ENCODE measurements at regions not wholly inside any gene's neighbourhood (a gene's known extent, or its start where the extent isn't known, plus 50 kb on each side); places are given as distances from the start of the nearest gene placed in this dataset.

DNA sequence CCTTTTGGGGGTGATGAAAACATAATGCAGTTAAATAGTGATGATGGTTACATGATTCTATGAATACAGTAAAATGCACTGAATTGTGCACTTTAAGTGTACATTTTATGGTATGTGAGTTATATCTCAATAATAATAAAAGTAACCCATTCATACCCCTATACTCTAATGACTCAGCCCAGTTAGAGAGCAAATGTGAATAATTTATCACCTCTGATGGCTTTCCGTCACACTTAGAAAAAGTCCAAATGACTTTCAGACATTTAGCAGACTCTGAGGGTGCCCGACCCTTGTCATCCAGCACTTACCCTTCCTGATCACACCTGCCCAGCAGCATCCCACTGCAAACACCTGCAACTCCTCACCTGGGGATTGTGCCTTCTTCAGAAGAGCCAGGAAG, 148.1 kb upstream of the MAF start:
- H3K4me1 Mint-ChIP-seq (ENCODE audit: low read depth, unreplicated experiment): no peaks in the 10 kb centered on the region
- TF ChIP-seq, protein P1, sequence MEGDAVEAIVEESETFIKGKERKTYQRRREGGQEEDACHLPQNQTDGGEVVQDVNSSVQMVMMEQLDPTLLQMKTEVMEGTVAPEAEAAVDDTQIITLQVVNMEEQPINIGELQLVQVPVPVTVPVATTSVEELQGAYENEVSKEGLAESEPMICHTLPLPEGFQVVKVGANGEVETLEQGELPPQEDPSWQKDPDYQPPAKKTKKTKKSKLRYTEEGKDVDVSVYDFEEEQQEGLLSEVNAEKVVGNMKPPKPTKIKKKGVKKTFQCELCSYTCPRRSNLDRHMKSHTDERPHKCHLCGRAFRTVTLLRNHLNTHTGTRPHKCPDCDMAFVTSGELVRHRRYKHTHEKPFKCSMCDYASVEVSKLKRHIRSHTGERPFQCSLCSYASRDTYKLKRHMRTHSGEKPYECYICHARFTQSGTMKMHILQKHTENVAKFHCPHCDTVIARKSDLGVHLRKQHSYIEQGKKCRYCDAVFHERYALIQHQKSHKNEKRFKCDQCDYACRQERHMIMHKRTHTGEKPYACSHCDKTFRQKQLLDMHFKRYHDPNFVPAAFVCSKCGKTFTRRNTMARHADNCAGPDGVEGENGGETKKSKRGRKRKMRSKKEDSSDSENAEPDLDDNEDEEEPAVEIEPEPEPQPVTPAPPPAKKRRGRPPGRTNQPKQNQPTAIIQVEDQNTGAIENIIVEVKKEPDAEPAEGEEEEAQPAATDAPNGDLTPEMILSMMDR (IDR thresholded peaks at IDR 0.05; ENCODE audit: partially characterized antibody, unreplicated experiment): no peak
- DNase-seq: no peak
- H3K27ac Mint-ChIP-seq (ENCODE audit: unreplicated experiment): no peak overlapping the region
- no peaks in the 10 kb centered on the region for H3K36me3 Mint-ChIP-seq (ENCODE audit: unreplicated experiment)
- H3K4me3 Mint-ChIP-seq (ENCODE audit: unreplicated experiment): no peak overlapping the region
- peaks cover 2% of the 10 kb centered on the region for H3K9me3 Mint-ChIP-seq (ENCODE audit: unreplicated experiment)
- H3K27me3 Mint-ChIP-seq (ENCODE audit: unreplicated experiment): no peaks in the 10 kb centered on the region

DNA sequence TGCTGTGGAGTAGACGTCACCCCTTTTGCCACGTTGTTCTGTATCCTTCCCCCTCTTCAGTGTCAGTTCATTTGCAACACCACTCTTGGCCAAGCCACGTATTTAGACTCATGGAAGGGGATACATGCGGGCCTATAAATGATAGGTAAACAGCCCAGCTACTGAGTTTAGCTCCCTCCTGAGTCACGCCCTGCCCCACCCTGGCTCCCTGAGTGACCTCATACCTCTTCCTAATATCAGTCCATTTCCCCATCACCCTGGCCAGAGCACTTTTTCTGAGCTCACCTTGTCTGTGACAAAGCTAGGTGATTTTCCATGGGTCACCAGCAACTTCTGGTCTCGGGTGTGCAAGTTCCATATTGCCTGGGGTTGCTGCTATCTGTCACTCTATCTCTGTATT, 147.2 kb upstream of the MAF start:
- no peak overlapping the region for H3K4me3 Mint-ChIP-seq (ENCODE audit: unreplicated experiment)
- no peaks in the 10 kb centered on the region for H3K4me1 Mint-ChIP-seq (ENCODE audit: low read depth, unreplicated experiment)
- TF ChIP-seq, protein P1 (IDR thresholded peaks at IDR 0.05; ENCODE audit: partially characterized antibody, unreplicated experiment): no peak
- DNase-seq: no peak
- no peaks in the 10 kb centered on the region for H3K27me3 Mint-ChIP-seq (ENCODE audit: unreplicated experiment)
- peaks cover 2% of the 10 kb centered on the region for H3K9me3 Mint-ChIP-seq (ENCODE audit: unreplicated experiment)
- H3K36me3 Mint-ChIP-seq (ENCODE audit: unreplicated experiment): no peaks in the 10 kb centered on the region
- no peak overlapping the region for H3K27ac Mint-ChIP-seq (ENCODE audit: unreplicated experiment)

DNA sequence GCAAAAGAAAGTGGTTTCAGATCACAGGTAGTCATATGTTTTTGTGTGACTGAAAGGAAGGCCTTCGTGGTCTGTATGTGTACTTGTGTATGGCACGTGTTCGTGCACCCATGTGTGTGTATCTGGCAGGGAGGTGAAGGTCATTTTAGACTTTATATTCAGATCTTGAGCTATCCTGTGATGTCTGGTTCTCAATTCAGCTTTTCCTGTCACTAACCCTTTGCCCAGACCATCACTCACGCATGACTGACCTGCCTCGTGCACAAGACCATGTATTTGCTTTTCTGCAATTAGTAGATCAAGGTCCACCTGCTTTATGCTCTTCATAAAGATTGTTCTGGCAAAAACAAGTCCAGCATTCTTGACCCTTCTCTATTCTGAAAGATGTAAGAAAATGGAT, 139.7 kb upstream of the MAF start:
- no peak overlapping the region for H3K27ac Mint-ChIP-seq (ENCODE audit: unreplicated experiment)
- H3K36me3 Mint-ChIP-seq (ENCODE audit: unreplicated experiment): no peaks in the 10 kb centered on the region
- H3K4me1 Mint-ChIP-seq (ENCODE audit: low read depth, unreplicated experiment): no peaks in the 10 kb centered on the region
- H3K4me3 Mint-ChIP-seq (ENCODE audit: unreplicated experiment): no peak overlapping the region
- H3K9me3 Mint-ChIP-seq (ENCODE audit: unreplicated experiment): peaks cover 2% of the 10 kb centered on the region
- DNase-seq: no peak
- TF ChIP-seq, protein P1 (IDR thresholded peaks at IDR 0.05; ENCODE audit: partially characterized antibody, unreplicated experiment): no peak
- no peaks in the 10 kb centered on the region for H3K27me3 Mint-ChIP-seq (ENCODE audit: unreplicated experiment)

DNA sequence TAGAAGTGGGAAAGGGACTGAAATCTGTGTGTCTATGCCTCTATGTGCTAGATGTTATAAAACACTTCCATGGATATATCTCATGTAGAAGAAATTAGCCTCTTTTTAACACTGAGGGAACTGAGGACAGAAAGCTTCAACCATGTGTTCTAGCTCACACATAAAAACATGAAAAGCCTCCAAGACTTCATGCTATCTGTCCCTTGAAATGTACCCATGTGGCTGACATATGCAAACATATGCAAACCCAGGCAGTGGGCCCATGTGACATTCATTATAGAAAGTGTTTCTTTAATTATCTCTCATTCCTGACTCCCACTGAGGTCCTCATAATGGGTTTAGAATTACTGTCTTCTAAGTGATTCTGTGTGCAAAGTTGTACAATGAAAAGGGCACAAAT, 134.7 kb upstream of the MAF start:
- DNase-seq: no peak
- TF ChIP-seq, protein P1 (IDR thresholded peaks at IDR 0.05; ENCODE audit: partially characterized antibody, unreplicated experiment): no peak
- Mint-ChIP-seq H3K9me3 (ENCODE audit: unreplicated experiment) (peaks cover 2% of the 10 kb centered on the region), H3K27me3 (ENCODE audit: unreplicated experiment) (peaks cover 2% of the 10 kb centered on the region), H3K4me3 (ENCODE audit: unreplicated experiment) (no peak overlapping the region), H3K4me1 (ENCODE audit: low read depth, unreplicated experiment) (no peaks in the 10 kb centered on the region), H3K27ac (ENCODE audit: unreplicated experiment) (no peak overlapping the region), H3K36me3 (ENCODE audit: unreplicated experiment) (no peaks in the 10 kb centered on the region)

DNA sequence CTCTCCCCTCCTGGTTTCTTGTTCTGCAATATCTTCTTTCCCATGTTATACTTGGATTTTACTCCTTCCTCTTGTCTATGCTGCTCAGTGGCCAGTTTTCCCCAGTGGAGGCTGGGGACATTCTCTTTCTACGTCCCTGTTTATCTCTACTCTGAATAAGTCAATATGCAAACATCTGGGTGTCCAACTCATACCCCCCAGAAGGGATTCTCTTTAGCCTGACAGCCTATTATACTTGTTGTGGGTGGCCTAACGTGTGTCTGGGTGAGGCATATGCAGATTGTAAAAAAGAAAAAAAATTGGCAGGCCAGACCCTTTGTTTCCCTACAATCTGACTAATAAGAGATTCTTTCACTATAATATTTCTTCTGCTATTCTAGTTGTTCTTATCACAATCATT, 134.2 kb upstream of the MAF start:
- no peak overlapping the region for H3K27ac Mint-ChIP-seq (ENCODE audit: unreplicated experiment)
- TF ChIP-seq, protein P1 (IDR thresholded peaks at IDR 0.05; ENCODE audit: partially characterized antibody, unreplicated experiment): no peak
- peaks cover 2% of the 10 kb centered on the region for H3K9me3 Mint-ChIP-seq (ENCODE audit: unreplicated experiment)
- H3K4me3 Mint-ChIP-seq (ENCODE audit: unreplicated experiment): no peak overlapping the region
- DNase-seq: no peak
- no peaks in the 10 kb centered on the region for H3K4me1 Mint-ChIP-seq (ENCODE audit: low read depth, unreplicated experiment)
- peaks cover 2% of the 10 kb centered on the region for H3K27me3 Mint-ChIP-seq (ENCODE audit: unreplicated experiment)
- H3K36me3 Mint-ChIP-seq (ENCODE audit: unreplicated experiment): no peaks in the 10 kb centered on the region

Data from glutamatergic neuron (in vitro differentiated cells).